Right cardiac atrium (tissue), 5 donors: ENCODE measurements at regions not wholly inside any gene's neighbourhood (a gene's known extent, or its start where the extent isn't known, plus 50 kb on each side); places are given as distances from the start of the nearest gene placed in this dataset.
"Not testable (repeated sequence)": the region's sequence is repeated elsewhere in the genome, so short reads cannot be mapped to it uniquely, and the experiment has no call there.

Source experiments
- ATAC-seq, 2 donors: fragments of 200-7000 bp; cut with Tn5 transposase; one replicate each; pipeline versions ENCODE4 v1.8.0 to v1.9.1; 2020; ENCODE audit warnings: moderate library complexity in 2 of 2, mild to moderate bottlenecking in 1 of 2
- DNase-seq, 3 donors: peaks; one replicate each; pipeline ENCODE4 v3.0.0-alpha.2; 2020
- H3K27ac ChIP-seq: one replicate; pipeline ENCODE4 v1.5.1; 2013; ENCODE audit warnings: mild to moderate bottlenecking, low read length, control low read depth, moderate library complexity
- H3K27me3 ChIP-seq: one replicate; pipeline ENCODE4 v1.6.1; 2013; ENCODE audit not compliant: control insufficient read depth, insufficient read depth
- H3K4me1 ChIP-seq: one replicate; pipeline ENCODE4 v1.6.1; 2013; ENCODE audit warnings: low read length; ENCODE audit not compliant: control insufficient read depth, insufficient read depth
- H3K4me3 ChIP-seq: one replicate; pipeline ENCODE4 v1.5.1; 2013; ENCODE audit warnings: low read length, control low read depth
- H3K9me3 ChIP-seq: one replicate; pipeline ENCODE4 v1.6.1; 2013; ENCODE audit warnings: low read length; ENCODE audit not compliant: control insufficient read depth
- WGBS: extraction: QIAGEN DNeasy Blood & Tissue Kit; methylation state at CpG from one replicate; pipeline ENCODE4 v1.1.7; 2013; 5-methylcytosine and 5-hydroxymethylcytosine counted together
- intact Hi-C, 4 donors: fragments of 100-400 bp; cut with DNase I; formaldehyde crosslinking; loops; one replicate each; pipeline versions ENCODE4 v1.11.0 to v1.14.0; 2022 to 2023
- donor health status: healthy with polysubstance abuse.
- donor health status: DM: no; HTN: yes; CAD: no.
- donor health status: DM: no; HTN: no; CAD: no.
- donor health status: DM: no; HTN: yes; CAD: no; lungs with severe emphysema.
- donor health status: DM: yes; HTN: yes; CAD: no.

- intact Hi-C loops: no loop called here
- H3K27ac ChIP-seq: no peak overlapping the region
- 63% methylated on average over 4 of the region's 4 CpGs for WGBS
- H3K27me3 ChIP-seq: no peaks in the 10 kb centered on the region
- DNase-seq: peak in 2 of 3 donors; percentile 64 to 65
- peaks cover 3% of the 10 kb centered on the region for H3K4me1 ChIP-seq
- H3K9me3 ChIP-seq: no peaks in the 10 kb centered on the region
- no peak overlapping the region for H3K4me3 ChIP-seq
- ATAC-seq: peak; percentile 27 to 40
Observed at GRCh38 chr2:121833358-121833723, 77.9 kb downstream of the TSN start.

GRCh38 chr2:121836611-121837010 is 81.2 kb downstream of the TSN start:
- no peak for DNase-seq
- H3K27ac ChIP-seq: no peak overlapping the region
- H3K4me1 ChIP-seq: peaks cover 3% of the 10 kb centered on the region
- 24% methylated on average over 10 of the region's 10 CpGs for whole genome bisulfite sequencing
- H3K27me3 ChIP-seq: peaks cover 2% of the 10 kb centered on the region
- no peak overlapping the region for H3K4me3 ChIP-seq
- no peak for ATAC-seq
- intact Hi-C loops: no loop called here
- no peaks in the 10 kb centered on the region for H3K9me3 ChIP-seq

- DNase-seq (peak in 2 of 3 donors; percentile 42 to 54), ATAC-seq (peak in 1 of 2 donors; percentile 36)
- WGBS: 75% methylated on average over 3 of the region's 3 CpGs
- intact Hi-C loops: no loop called here
- peaks cover 2% of the 10 kb centered on the region for H3K27me3 ChIP-seq
- H3K27ac ChIP-seq: no peak overlapping the region
- H3K4me1 ChIP-seq: peaks cover 3% of the 10 kb centered on the region
- H3K4me3 ChIP-seq: no peak overlapping the region
- H3K9me3 ChIP-seq: no peaks in the 10 kb centered on the region
Observed at GRCh38 chr2:121837591-121837990, 82.1 kb downstream of the TSN start.

GRCh38 chr2:121838551-121838950 is 83.1 kb downstream of the TSN start:
- intact Hi-C loops: no loop called here

GRCh38 chr2:121839584-121839983 is 84.1 kb downstream of the TSN start:
- no peak for ATAC-seq
- no peak overlapping the region for H3K27ac ChIP-seq
- H3K4me1 ChIP-seq: peaks cover 3% of the 10 kb centered on the region
- DNase-seq: no peak
- intact Hi-C loops: no loop called here
- H3K4me3 ChIP-seq: no peak overlapping the region
- WGBS: 91% methylated on average over 3 of the region's 3 CpGs
- H3K9me3 ChIP-seq: no peaks in the 10 kb centered on the region
- peaks cover 2% of the 10 kb centered on the region for H3K27me3 ChIP-seq

More at GRCh38 chr2:121838551-121838950, 83.1 kb downstream of the TSN start:
- 98% methylated on average over 2 of the region's 2 CpGs for WGBS
- peaks cover 2% of the 10 kb centered on the region for H3K27me3 ChIP-seq
- H3K9me3 ChIP-seq: no peaks in the 10 kb centered on the region
- H3K4me3 ChIP-seq: no peak overlapping the region
- ATAC-seq: no peak
- no peak overlapping the region for H3K27ac ChIP-seq
- peaks cover 3% of the 10 kb centered on the region for H3K4me1 ChIP-seq
- DNase-seq: no peak

- Histone ChIP-seq H3K27me3 (no peaks in the 10 kb centered on the region), H3K9me3 (no peaks in the 10 kb centered on the region), H3K27ac (no peak overlapping the region), H3K4me3 (no peak overlapping the region), H3K4me1 (no peaks in the 10 kb centered on the region)
- WGBS: 66% methylated on average over 2 of the region's 2 CpGs
- intact Hi-C loops: no loop called here
- DNase-seq (no peak), ATAC-seq (no peak)
Observed at GRCh38 chr2:121849236-121849635, 93.8 kb downstream of the TSN start.

GRCh38 chr2:121853149-121853548 is 97.7 kb downstream of the TSN start:
- H3K27ac ChIP-seq, intact Hi-C loops, ATAC-seq, H3K4me1 ChIP-seq, H3K27me3 ChIP-seq, H3K9me3 ChIP-seq, DNase-seq, H3K4me3 ChIP-seq: not testable (repeated sequence)
- 92% methylated on average over 1 of the region's 1 CpG for WGBS

- Histone ChIP-seq H3K27me3 (no peaks in the 10 kb centered on the region), H3K4me1 (peaks cover 3% of the 10 kb centered on the region), H3K4me3 (no peak overlapping the region), H3K27ac (no peak overlapping the region), H3K9me3 (no peaks in the 10 kb centered on the region)
- DNase-seq: no peak
- intact Hi-C loops: no loop called here
- no peak for ATAC-seq
- WGBS: 23% methylated on average over 4 of the region's 4 CpGs
Observed at GRCh38 chr2:121855510-121855909, 100.1 kb downstream of the TSN start.

GRCh38 chr2:121856360-121856759 is 100.9 kb downstream of the TSN start:
- 40% methylated on average over 3 of the region's 3 CpGs for WGBS
- DNase-seq: no peak
- intact Hi-C loops: no loop called here
- no peak overlapping the region for H3K4me3 ChIP-seq
- H3K4me1 ChIP-seq: peaks cover 3% of the 10 kb centered on the region
- H3K27me3 ChIP-seq: no peaks in the 10 kb centered on the region
- peak in 1 of 2 donors; percentile 40 for ATAC-seq
- no peaks in the 10 kb centered on the region for H3K9me3 ChIP-seq
- no peak overlapping the region for H3K27ac ChIP-seq

- Histone ChIP-seq H3K4me3 (no peak overlapping the region), H3K27ac (no peak overlapping the region), H3K4me1 (peaks cover 3% of the 10 kb centered on the region), H3K9me3 (no peaks in the 10 kb centered on the region), H3K27me3 (no peaks in the 10 kb centered on the region)
- ATAC-seq (no peak), DNase-seq (no peak)
- WGBS: 94% methylated on average over 2 of the region's 2 CpGs
- intact Hi-C loops: no loop called here
Observed at GRCh38 chr2:121858369-121858768, 102.9 kb downstream of the TSN start.

GRCh38 chr2:121858847-121859246 is 103.4 kb downstream of the TSN start:
- DNase-seq (no peak), ATAC-seq (no peak)
- Histone ChIP-seq H3K27ac (no peak overlapping the region), H3K27me3 (no peaks in the 10 kb centered on the region), H3K4me3 (no peak overlapping the region), H3K4me1 (peaks cover 3% of the 10 kb centered on the region), H3K9me3 (no peaks in the 10 kb centered on the region)
- 85% methylated on average over 2 of the region's 2 CpGs for WGBS
- intact Hi-C loops: no loop called here

GRCh38 chr2:121860033-121860757 is 104.7 kb downstream of the TSN start:
- DNase-seq (no peak), ATAC-seq (no peak)
- no peaks in the 10 kb centered on the region for H3K9me3 ChIP-seq
- intact Hi-C loops: no loop called here
- 76% methylated on average over 6 of the region's 6 CpGs for WGBS
- H3K27ac ChIP-seq: no peak overlapping the region
- peaks cover 3% of the 10 kb centered on the region for H3K4me1 ChIP-seq
- H3K27me3 ChIP-seq: no peaks in the 10 kb centered on the region
- H3K4me3 ChIP-seq: no peak overlapping the region
